ENCODE measurements at regions not wholly inside any gene's neighbourhood (a gene's known extent, or its start where the extent isn't known, plus 50 kb on each side); places are given as distances from the start of the nearest gene placed in this dataset.

GRCh38 chr5:8070138-8070537 is 201.2 kb downstream of the MTRR start:
- Histone ChIP-seq H4K20me1 (ENCODE audit: insufficient read depth) (no peaks in the 10 kb centered on the region), H3K4me3 (ENCODE audit: low read depth in 2 of 2, low read length in 1 of 2) (no peak overlapping the region), H3K27me3 (ENCODE audit: insufficient read depth) (no peaks in the 10 kb centered on the region), H3F3A (replicated peaks; ENCODE audit: insufficient read depth) (no peaks in the 10 kb centered on the region), H3K79me2 (ENCODE audit: insufficient read depth) (no peaks in the 10 kb centered on the region), H3K36me3 (replicated peaks in 1 of 2; ENCODE audit: control insufficient read depth in 1 of 2, insufficient read depth in 2 of 2, low read length in 1 of 2) (no peaks in the 10 kb centered on the region), H3K9ac (no peak overlapping the region), H3K4me2 (no peak overlapping the region), H2AFZ (ENCODE audit: low read depth) (no peak overlapping the region), H3K27ac (ENCODE audit: low read depth in 2 of 2, low read length in 1 of 2) (no peak overlapping the region), H3K4me1 (ENCODE audit: control insufficient read depth in 1 of 2, insufficient read depth in 2 of 2, low read depth in 1 of 2, low read length in 1 of 2) (no peaks in the 10 kb centered on the region), H3K9me3 (no peaks in the 10 kb centered on the region), H3K9me2 (no peaks in the 10 kb centered on the region)
- WGBS (ENCODE audit: low lambda C conversion rate): 2% methylated on average over 3 of the region's 3 CpGs
- POLR2A ChIA-PET: no interaction called here
- CTCF ChIA-PET: no interaction called here
- TF ChIP-seq POLR2AphosphoS5 (IDR thresholded peaks at IDR 0.05; ENCODE audit: low read depth, low read length) (no peak), YY1 (IDR thresholded peaks at IDR 0.05; ENCODE audit: low read depth) (no peak), EZH2phosphoT487 (IDR thresholded peaks at IDR 0.05; ENCODE audit: borderline replicate concordance, low read depth) (no peak), NRF1 (IDR thresholded peaks at IDR 0.05; ENCODE audit: low read depth, low read length) (no peak), SMC3 (IDR thresholded peaks at IDR 0.05; ENCODE audit: low read depth, low read length) (no peak), RAD21 (IDR thresholded peaks at IDR 0.05; ENCODE audit: low read length) (no peak), FOSL2 (IDR thresholded peaks at IDR 0.05; ENCODE audit: borderline replicate concordance, low read depth) (no peak), RFX5 (IDR thresholded peaks at IDR 0.05; ENCODE audit: low read length) (no peak)
- TF ChIP-seq, protein P1, sequence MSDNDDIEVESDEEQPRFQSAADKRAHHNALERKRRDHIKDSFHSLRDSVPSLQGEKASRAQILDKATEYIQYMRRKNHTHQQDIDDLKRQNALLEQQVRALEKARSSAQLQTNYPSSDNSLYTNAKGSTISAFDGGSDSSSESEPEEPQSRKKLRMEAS (IDR thresholded peaks at IDR 0.05; ENCODE audit: low read depth): no peak
- TF ChIP-seq, protein P2, sequence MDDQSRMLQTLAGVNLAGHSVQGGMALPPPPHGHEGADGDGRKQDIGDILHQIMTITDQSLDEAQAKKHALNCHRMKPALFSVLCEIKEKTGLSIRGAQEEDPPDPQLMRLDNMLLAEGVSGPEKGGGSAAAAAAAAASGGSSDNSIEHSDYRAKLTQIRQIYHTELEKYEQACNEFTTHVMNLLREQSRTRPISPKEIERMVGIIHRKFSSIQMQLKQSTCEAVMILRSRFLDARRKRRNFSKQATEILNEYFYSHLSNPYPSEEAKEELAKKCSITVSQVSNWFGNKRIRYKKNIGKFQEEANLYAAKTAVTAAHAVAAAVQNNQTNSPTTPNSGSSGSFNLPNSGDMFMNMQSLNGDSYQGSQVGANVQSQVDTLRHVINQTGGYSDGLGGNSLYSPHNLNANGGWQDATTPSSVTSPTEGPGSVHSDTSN (IDR thresholded peaks at IDR 0.05): no peak
- TF ChIP-seq, protein P3, sequence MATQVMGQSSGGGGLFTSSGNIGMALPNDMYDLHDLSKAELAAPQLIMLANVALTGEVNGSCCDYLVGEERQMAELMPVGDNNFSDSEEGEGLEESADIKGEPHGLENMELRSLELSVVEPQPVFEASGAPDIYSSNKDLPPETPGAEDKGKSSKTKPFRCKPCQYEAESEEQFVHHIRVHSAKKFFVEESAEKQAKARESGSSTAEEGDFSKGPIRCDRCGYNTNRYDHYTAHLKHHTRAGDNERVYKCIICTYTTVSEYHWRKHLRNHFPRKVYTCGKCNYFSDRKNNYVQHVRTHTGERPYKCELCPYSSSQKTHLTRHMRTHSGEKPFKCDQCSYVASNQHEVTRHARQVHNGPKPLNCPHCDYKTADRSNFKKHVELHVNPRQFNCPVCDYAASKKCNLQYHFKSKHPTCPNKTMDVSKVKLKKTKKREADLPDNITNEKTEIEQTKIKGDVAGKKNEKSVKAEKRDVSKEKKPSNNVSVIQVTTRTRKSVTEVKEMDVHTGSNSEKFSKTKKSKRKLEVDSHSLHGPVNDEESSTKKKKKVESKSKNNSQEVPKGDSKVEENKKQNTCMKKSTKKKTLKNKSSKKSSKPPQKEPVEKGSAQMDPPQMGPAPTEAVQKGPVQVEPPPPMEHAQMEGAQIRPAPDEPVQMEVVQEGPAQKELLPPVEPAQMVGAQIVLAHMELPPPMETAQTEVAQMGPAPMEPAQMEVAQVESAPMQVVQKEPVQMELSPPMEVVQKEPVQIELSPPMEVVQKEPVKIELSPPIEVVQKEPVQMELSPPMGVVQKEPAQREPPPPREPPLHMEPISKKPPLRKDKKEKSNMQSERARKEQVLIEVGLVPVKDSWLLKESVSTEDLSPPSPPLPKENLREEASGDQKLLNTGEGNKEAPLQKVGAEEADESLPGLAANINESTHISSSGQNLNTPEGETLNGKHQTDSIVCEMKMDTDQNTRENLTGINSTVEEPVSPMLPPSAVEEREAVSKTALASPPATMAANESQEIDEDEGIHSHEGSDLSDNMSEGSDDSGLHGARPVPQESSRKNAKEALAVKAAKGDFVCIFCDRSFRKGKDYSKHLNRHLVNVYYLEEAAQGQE (IDR thresholded peaks at IDR 0.05; ENCODE audit: low read depth, low read length): no peak
- TF ChIP-seq, protein P4, sequence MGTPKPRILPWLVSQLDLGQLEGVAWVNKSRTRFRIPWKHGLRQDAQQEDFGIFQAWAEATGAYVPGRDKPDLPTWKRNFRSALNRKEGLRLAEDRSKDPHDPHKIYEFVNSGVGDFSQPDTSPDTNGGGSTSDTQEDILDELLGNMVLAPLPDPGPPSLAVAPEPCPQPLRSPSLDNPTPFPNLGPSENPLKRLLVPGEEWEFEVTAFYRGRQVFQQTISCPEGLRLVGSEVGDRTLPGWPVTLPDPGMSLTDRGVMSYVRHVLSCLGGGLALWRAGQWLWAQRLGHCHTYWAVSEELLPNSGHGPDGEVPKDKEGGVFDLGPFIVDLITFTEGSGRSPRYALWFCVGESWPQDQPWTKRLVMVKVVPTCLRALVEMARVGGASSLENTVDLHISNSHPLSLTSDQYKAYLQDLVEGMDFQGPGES (IDR thresholded peaks at IDR 0.05; ENCODE audit: low read depth, low read length): no peak
- no peak for DNase-seq

- no peaks in the 10 kb centered on the region for H3K79me2 ChIP-seq (ENCODE audit: insufficient read depth)
- no peaks in the 10 kb centered on the region for H3K4me1 ChIP-seq (ENCODE audit: control insufficient read depth in 1 of 2, insufficient read depth in 2 of 2, low read depth in 1 of 2, low read length in 1 of 2)
- no peaks in the 10 kb centered on the region for H3K9me2 ChIP-seq
- H2AFZ ChIP-seq (ENCODE audit: low read depth): no peak overlapping the region
- 14% methylated on average over 4 of the region's 4 CpGs for WGBS (ENCODE audit: low lambda C conversion rate)
- H3K27me3 ChIP-seq (ENCODE audit: insufficient read depth): no peaks in the 10 kb centered on the region
- no peak overlapping the region for H3K9ac ChIP-seq
- ChIA-PET POLR2A (no interaction called here), CTCF (no interaction called here)
- no peaks in the 10 kb centered on the region for H3K9me3 ChIP-seq
- no peak overlapping the region for H3K4me2 ChIP-seq
- no peaks in the 10 kb centered on the region for H3F3A ChIP-seq (replicated peaks; ENCODE audit: insufficient read depth)
- TF ChIP-seq CTCF (IDR thresholded peaks at IDR 0.05): no peak
- no peak for TF ChIP-seq JUND (IDR thresholded peaks at IDR 0.05)
- H4K20me1 ChIP-seq (ENCODE audit: insufficient read depth): no peaks in the 10 kb centered on the region
- H3K27ac ChIP-seq (ENCODE audit: low read depth in 2 of 2, low read length in 1 of 2): no peak overlapping the region
- H3K36me3 ChIP-seq (replicated peaks in 1 of 2; ENCODE audit: control insufficient read depth in 1 of 2, insufficient read depth in 2 of 2, low read length in 1 of 2): no peaks in the 10 kb centered on the region
- DNase-seq: no peak
- H3K4me3 ChIP-seq (ENCODE audit: low read depth in 2 of 2, low read length in 1 of 2): no peak overlapping the region
These were observed 210.1 kb downstream of the MTRR start for GRCh38 chr5:8079056-8079455.

All from SK-N-SH (cell line).